ENCODE measurements at regions not wholly inside any gene's neighbourhood (a gene's known extent, or its start where the extent isn't known, plus 50 kb on each side); places are given as distances from the start of the nearest gene placed in this dataset. TPM values are rescaled to one million over a fixed set of nuclear protein-coding genes. Genes with fewer than 3 reads are reported as not detected.

GRCh38 chr2:65500310-65501040 is 68.1 kb upstream of the SPRED2 start:
- intact Hi-C loops (cut with micrococcal nuclease), result no loop called here
- no peak for ATAC-seq
- DNase-seq, result no peak

- intact Hi-C loops (cut with micrococcal nuclease), result no loop called here
- ATAC-seq, result no peak
- DNase-seq, result no peak
Measured at GRCh38 chr2:65499216-65499615, 66.8 kb upstream of the SPRED2 start.

- ATAC-seq, result no peak
- intact Hi-C loops (cut with micrococcal nuclease), result no loop called here
Measured at GRCh38 chr2:65498396-65498795, 66.0 kb upstream of the SPRED2 start.

GRCh38 chr2:65495251-65495877 is 63.0 kb upstream of the SPRED2 start:
- DNase-seq (no peak), ATAC-seq (no peak)
- intact Hi-C loops (cut with micrococcal nuclease), result no loop called here

More at GRCh38 chr2:65498396-65498795, 66.0 kb upstream of the SPRED2 start:
- DNase-seq, result no peak

- DNase-seq (no peak), ATAC-seq (no peak)
- intact Hi-C loops (cut with micrococcal nuclease), result no loop called here
Measured at GRCh38 chr2:65494078-65494477, 61.7 kb upstream of the SPRED2 start.

GRCh38 chr2:65491381-65491905 is 59.0 kb upstream of the SPRED2 start:
- no peak for ATAC-seq
- intact Hi-C loops (cut with micrococcal nuclease), result no loop called here
- no peak for DNase-seq

- intact Hi-C loops (cut with micrococcal nuclease), result no loop called here
- DNase-seq (no peak), ATAC-seq (no peak)
Measured at GRCh38 chr2:65490222-65490621, 57.8 kb upstream of the SPRED2 start.

GRCh38 chr2:65489269-65489668 is 56.9 kb upstream of the SPRED2 start:
- no peak for DNase-seq
- ATAC-seq, result no peak
- intact Hi-C loops (cut with micrococcal nuclease), result no loop called here

- no peak for ATAC-seq
- intact Hi-C loops (cut with micrococcal nuclease), result no loop called here
- no peak for DNase-seq
Measured at GRCh38 chr2:65488527-65488926, 56.1 kb upstream of the SPRED2 start.

GRCh38 chr2:65487404-65487803 is 55.0 kb upstream of the SPRED2 start:
- no peak for ATAC-seq
- intact Hi-C loops (cut with micrococcal nuclease), result no loop called here
- DNase-seq, result no peak

- intact Hi-C loops (cut with micrococcal nuclease), result no loop called here
- DNase-seq (no peak), ATAC-seq (no peak)
Measured at GRCh38 chr2:65486802-65487201, 54.4 kb upstream of the SPRED2 start.

GRCh38 chr2:65486282-65486681 is 53.9 kb upstream of the SPRED2 start:
- intact Hi-C loops (cut with micrococcal nuclease), result no loop called here
- ATAC-seq, result no peak

GRCh38 chr2:65485839-65486238 is 53.4 kb upstream of the SPRED2 start:
- intact Hi-C loops (cut with micrococcal nuclease), result no loop called here
- ATAC-seq (no peak), DNase-seq (no peak)

More at GRCh38 chr2:65486282-65486681, 53.9 kb upstream of the SPRED2 start:
- DNase-seq, result no peak

- no peak for ATAC-seq
- intact Hi-C loops (cut with micrococcal nuclease), result no loop called here
- no peak for DNase-seq
Measured at GRCh38 chr2:65483763-65484162, 51.4 kb upstream of the SPRED2 start.

GRCh38 chr2:65482971-65483370 is 50.6 kb upstream of the SPRED2 start:
- DNase-seq (no peak), ATAC-seq (no peak)
- intact Hi-C loops (cut with micrococcal nuclease), result no loop called here

Small RNAs in the stretch of these regions (microRNA-seq; reads per million reads assigned to microRNA genes)
- gene MIR4778 (ENCODE audit: borderline number of aligned reads), result not detected

Measured in left ventricle myocardium superior (tissue), 1 donor.